Stimulated activated CD4-positive, alpha-beta T cell treated with anti-CD3 and anti-CD28 coated beads, TNF-alpha, amount 100 ng/mL, for 24 hours (primary cell): ENCODE measurements at regions not wholly inside any gene's neighbourhood (a gene's known extent, or its start where the extent isn't known, plus 50 kb on each side); places are given as distances from the start of the nearest gene placed in this dataset.
"Not testable (repeated sequence)": the region's sequence is repeated elsewhere in the genome, so short reads cannot be mapped to it uniquely, and the experiment has no call there.

Source experiments
- DNase-seq, 3 experiments: peaks; one replicate each; pipeline ENCODE4 v3.0.0-alpha.2; 2020; ENCODE audit warnings: low read depth in 3 of 3

GRCh38 chrX:13518126-13518525 is 51.3 kb upstream of the EGFL6 start:
- DNase-seq = no peak

GRCh38 chrX:13515211-13515930 is 54.0 kb upstream of the EGFL6 start:
- no peak for DNase-seq

GRCh38 chrX:13511944-13512330 is 57.5 kb upstream of the EGFL6 start:
- DNase-seq = no peak

GRCh38 chrX:13511241-13511943 is 58.0 kb upstream of the EGFL6 start:
- no peak for DNase-seq

GRCh38 chrX:13507893-13508292 is 61.5 kb upstream of the EGFL6 start:
- no peak for DNase-seq

- DNase-seq = peak in 2 of 3 experiments; percentile 28 to 31
Observed at GRCh38 chrX:13506574-13506973, 62.8 kb upstream of the EGFL6 start.

GRCh38 chrX:13502590-13502989 is 66.8 kb upstream of the EGFL6 start:
- no peak for DNase-seq

GRCh38 chrX:13499736-13500135 is 69.7 kb upstream of the EGFL6 start:
- no peak for DNase-seq

- DNase-seq = no peak
Observed at GRCh38 chrX:13498238-13498637, 71.2 kb upstream of the EGFL6 start.

GRCh38 chrX:13495232-13495631 is 74.2 kb upstream of the EGFL6 start:
- no peak for DNase-seq

GRCh38 chrX:13494562-13494961 is 74.8 kb upstream of the EGFL6 start:
- DNase-seq = no peak

- no peak for DNase-seq
Observed at GRCh38 chrX:13493659-13494058, 75.7 kb upstream of the EGFL6 start.

- DNase-seq = no peak
Observed at GRCh38 chrX:13492286-13492685, 77.1 kb upstream of the EGFL6 start.

- DNase-seq = no peak
Observed at GRCh38 chrX:13491061-13491460, 78.3 kb upstream of the EGFL6 start.

GRCh38 chrX:13489454-13489853 is 79.9 kb upstream of the EGFL6 start:
- DNase-seq = no peak

GRCh38 chrX:13487731-13488505 is 81.5 kb upstream of the EGFL6 start:
- peak in 2 of 3 experiments; percentile 5 to 9 for DNase-seq

- DNase-seq = no peak
Observed at GRCh38 chrX:13485167-13485566, 84.2 kb upstream of the EGFL6 start.

GRCh38 chrX:13483773-13484172 is 85.6 kb upstream of the EGFL6 start:
- DNase-seq = no peak

GRCh38 chrX:13482746-13483541 is 86.5 kb upstream of the EGFL6 start:
- no peak for DNase-seq

- DNase-seq = not testable (repeated sequence)
Observed at GRCh38 chrX:13480780-13481179, 88.6 kb upstream of the EGFL6 start.

GRCh38 chrX:13479452-13479813 is 90.0 kb upstream of the EGFL6 start:
- no peak for DNase-seq
